H1 (cell line): ENCODE measurements at regions not wholly inside any gene's neighbourhood (a gene's known extent, or its start where the extent isn't known, plus 50 kb on each side); places are given as distances from the start of the nearest gene placed in this dataset.

ENCODE experiments used
- CTCF ChIA-PET: fragments of 300-600 bp; sonication (Branson Sonifier 250); formaldehyde crosslinking; loops from one replicate; lab custom pipeline; 2021; ENCODE audit not compliant: partially characterized antibody; lab: Charles Lee
- POLR2A ChIA-PET: fragments of 300-600 bp; sonication (Branson Sonifier 250); formaldehyde crosslinking; loops from one replicate; lab custom pipeline; 2021; ENCODE audit warnings: inconsistent platforms; ENCODE audit not compliant: partially characterized antibody; lab: Charles Lee
- DNase-seq, 2 experiments: peaks; one replicate each; pipeline versions ENCODE4 v3.0.0 to v3.0.0-alpha.2; 2010 to 2022; ENCODE audit warnings: low spot score in 2 of 2, low read depth in 1 of 2, mixed read lengths in 1 of 2
- FAIRE-seq: peaks from 2 replicates; lab custom pipeline; 2011; peaks lifted over from hg19 to GRCh38; lab: Jason Lieb, UNC
- H2AFZ ChIP-seq: 2 replicates; pipeline ENCODE4 v1.8.1; 2012; ENCODE audit warnings: low read length, inconsistent platforms
- H2AK5ac ChIP-seq: 2 replicates; pipeline ENCODE4 v1.6.1; 2013; ENCODE audit warnings: low read depth, low read length
- H2BK120ac ChIP-seq: replicated peaks from 2 replicates; pipeline ENCODE3; 2013; ENCODE audit warnings: low read depth, low read length, inconsistent platforms
- H2BK12ac ChIP-seq: 2 replicates; pipeline ENCODE4 v1.6.1; 2013; ENCODE audit warnings: low read depth, low read length
- H2BK15ac ChIP-seq: 2 replicates; pipeline ENCODE4 v1.6.1; 2013; ENCODE audit warnings: low read length
- H2BK20ac ChIP-seq: 2 replicates; pipeline ENCODE4 v1.6.1; 2013; ENCODE audit warnings: low read length
- H2BK5ac ChIP-seq: 2 replicates; pipeline ENCODE4 v1.6.1; 2013; ENCODE audit warnings: low read depth, low read length
- H3K14ac ChIP-seq: 2 replicates; pipeline ENCODE4 v1.6.1; 2013; ENCODE audit warnings: inconsistent platforms; ENCODE audit not compliant: insufficient read length
- H3K18ac ChIP-seq: 2 replicates; pipeline ENCODE4 v1.6.1; 2013; ENCODE audit warnings: low read length; ENCODE audit errors: extremely low read depth
- H3K23ac ChIP-seq: 2 replicates; pipeline ENCODE4 v1.6.1; 2013; ENCODE audit warnings: inconsistent platforms; ENCODE audit not compliant: insufficient read length
- H3K23me2 ChIP-seq: 2 replicates; pipeline ENCODE4 v1.6.1; 2013; ENCODE audit warnings: low read depth, low read length
- H3K27ac ChIP-seq: 2 replicates; pipeline ENCODE4 v1.6.1; 2011; ENCODE audit warnings: low read depth, low read length, inconsistent platforms
- H3K27me3 ChIP-seq, 4 experiments: replicated peaks in 1 of 4; 1 replicate in 1 of 4; 2 replicates in 3 of 4; pipeline versions ENCODE4 v1.6.1 to v1.8.1; 2011 to 2013; ENCODE audit warnings: low read length in 3 of 4, mild to moderate bottlenecking in 3 of 4, inconsistent platforms in 2 of 4, mixed read lengths in 2 of 4, moderate library complexity in 1 of 4; ENCODE audit not compliant: control insufficient read depth in 3 of 4, insufficient read depth in 3 of 4; ENCODE audit errors: extremely low read depth in 1 of 4
- H3K36me3 ChIP-seq, 4 experiments: 2 replicates each; pipeline versions ENCODE4 v1.6.1 to v1.8.1; 2011 to 2013; ENCODE audit warnings: mild to moderate bottlenecking in 4 of 4, low read length in 3 of 4, moderate library complexity in 2 of 4, control low read depth in 1 of 4, inconsistent platforms in 1 of 4; ENCODE audit not compliant: insufficient read depth in 4 of 4, control insufficient read depth in 2 of 4
- H3K4ac ChIP-seq: replicated peaks from 2 replicates; pipeline ENCODE3; 2013; ENCODE audit warnings: low read length, low read depth, mixed read lengths, inconsistent platforms; ENCODE audit not compliant: insufficient read length
- H3K4me1 ChIP-seq, 4 experiments: replicated peaks in 1 of 4; 1 replicate in 1 of 4; 2 replicates in 3 of 4; pipeline versions ENCODE4 v1.6.1 to v1.8.1; 2011 to 2013; ENCODE audit warnings: low read length in 3 of 4, inconsistent platforms in 2 of 4, mixed read lengths in 1 of 4; ENCODE audit not compliant: insufficient read depth in 4 of 4, control insufficient read depth in 3 of 4
- H3K4me2 ChIP-seq, 2 experiments: 2 replicates each; pipeline versions ENCODE4 v1.6.1 to v1.8.1; 2011 to 2013; ENCODE audit warnings: low read depth in 2 of 2, low read length in 2 of 2, control low read depth in 1 of 2, inconsistent platforms in 1 of 2, mild to moderate bottlenecking in 1 of 2; ENCODE audit not compliant: insufficient read depth in 1 of 2
- H3K4me3 ChIP-seq, 4 experiments: fragments of 200-600, 300-600 bp in 1 of 4; sonication (generic), shearing (Covaris generic), sonication (Bioruptor Twin) in 1 of 4; 2 replicates each; pipeline versions ENCODE4 v1.5.1 to v1.8.1; 2011 to 2016; ENCODE audit warnings: low read length in 4 of 4, low read depth in 3 of 4, control low read depth in 2 of 4, inconsistent platforms in 2 of 4, mild to moderate bottlenecking in 2 of 4, mixed read lengths in 1 of 4, moderate library complexity in 1 of 4; ENCODE audit not compliant: insufficient read depth in 2 of 4; ENCODE audit errors: extremely low read depth in 1 of 4
- H3K56ac ChIP-seq: replicated peaks from 2 replicates; pipeline ENCODE3; 2013; ENCODE audit warnings: low read depth, mild to moderate bottlenecking, mixed read lengths, low read length, inconsistent platforms; ENCODE audit not compliant: insufficient read length
- H3K79me1 ChIP-seq: 2 replicates; pipeline ENCODE4 v1.6.1; 2013; ENCODE audit warnings: low read depth, low read length, control low read depth
- H3K79me2 ChIP-seq, 2 experiments: 2 replicates each; pipeline versions ENCODE4 v1.6.1 to v1.8.1; 2012 to 2013; ENCODE audit warnings: low read length in 2 of 2, mild to moderate bottlenecking in 2 of 2, inconsistent platforms in 1 of 2; ENCODE audit not compliant: insufficient read depth in 2 of 2, control insufficient read depth in 1 of 2
- H3K9ac ChIP-seq, 4 experiments: replicated peaks in 1 of 4; 1 replicate in 1 of 4; 2 replicates in 3 of 4; pipeline versions ENCODE4 v1.6.1 to v1.8.1; 2011 to 2013; ENCODE audit warnings: low read depth in 3 of 4, low read length in 3 of 4, control low read depth in 2 of 4, mild to moderate bottlenecking in 2 of 4, moderate library complexity in 2 of 4, inconsistent platforms in 1 of 4; ENCODE audit errors: extremely low read depth in 1 of 4
- H3K9me3 ChIP-seq, 2 experiments: 2 replicates each; pipeline versions ENCODE4 v1.6.1 to v1.8.1; 2012 to 2013; ENCODE audit warnings: mild to moderate bottlenecking in 2 of 2, moderate library complexity in 2 of 2, control low read depth in 1 of 2, inconsistent platforms in 1 of 2, low read depth in 1 of 2, low read length in 1 of 2, mixed read lengths in 1 of 2; ENCODE audit not compliant: insufficient read depth in 2 of 2
- H4K20me1 ChIP-seq, 2 experiments: replicated peaks in 1 of 2; 2 replicates each; pipeline versions ENCODE3 to v1.8.1; 2011 to 2013; ENCODE audit warnings: inconsistent platforms in 2 of 2, low read length in 2 of 2, mild to moderate bottlenecking in 1 of 2; ENCODE audit not compliant: insufficient read depth in 2 of 2, control insufficient read depth in 1 of 2
- H4K5ac ChIP-seq: 2 replicates; pipeline ENCODE4 v1.6.1; 2013; ENCODE audit warnings: low read length, low read depth, mixed read lengths, inconsistent platforms; ENCODE audit not compliant: insufficient read length
- H4K8ac ChIP-seq: 2 replicates; pipeline ENCODE4 v1.8.0; 2013; ENCODE audit warnings: mild to moderate bottlenecking, moderate library complexity, low read length, inconsistent platforms; ENCODE audit not compliant: insufficient read depth; ENCODE audit errors: extremely low read depth
- H4K91ac ChIP-seq: replicated peaks from 2 replicates; pipeline ENCODE3; 2013; ENCODE audit warnings: low read length, mixed read lengths, inconsistent platforms; ENCODE audit not compliant: insufficient read length
- CHD2 ChIP-seq: IDR thresholded peaks from 2 replicates; pipeline ENCODE4 v1.6.1; 2012; ENCODE audit warnings: low read length, improper control_type of control experiment
- EGR1 ChIP-seq: IDR thresholded peaks from 2 replicates; pipeline ENCODE4 v1.6.1; 2011; ENCODE audit warnings: low read depth, low read length, borderline replicate concordance
- EP300 ChIP-seq, 2 experiments: IDR thresholded peaks; 1 replicate in 1 of 2; 2 replicates in 1 of 2; pipeline ENCODE4 v1.6.1; 2011 to 2012; ENCODE audit warnings: low read depth in 2 of 2, low read length in 2 of 2, mild to moderate bottlenecking in 2 of 2, borderline replicate concordance in 1 of 2, inconsistent platforms in 1 of 2, moderate library complexity in 1 of 2
- GTF2F1 ChIP-seq: IDR thresholded peaks from 2 replicates; pipeline ENCODE4 v1.6.1; 2012; ENCODE audit warnings: low read depth, low read length, improper control_type of control experiment, borderline replicate concordance
- HDAC6 ChIP-seq: IDR thresholded peaks from one replicate; pipeline ENCODE4 v1.7.1; 2012; ENCODE audit warnings: low read depth, mild to moderate bottlenecking, inconsistent platforms, low read length, moderate library complexity
- PHF8 ChIP-seq: fragments of 200-600 bp; sonication (generic); conservative IDR thresholded peaks from 2 replicates; pipeline ENCODE4 v1.7.1; 2012; ENCODE audit warnings: low read depth, mild to moderate bottlenecking, inconsistent platforms, low read length, moderate library complexity
- POU5F1 ChIP-seq: IDR thresholded peaks from 2 replicates; pipeline ENCODE4 v1.6.1; 2011; ENCODE audit warnings: low read depth, mild to moderate bottlenecking, low read length, moderate library complexity
- RAD21 ChIP-seq, 2 experiments: IDR thresholded peaks in 1 of 2; conservative IDR thresholded peaks in 1 of 2; 2 replicates each; pipeline ENCODE4 v1.6.1; 2011; ENCODE audit warnings: low read depth in 2 of 2, low read length in 2 of 2, improper control_type of control experiment in 1 of 2, inconsistent platforms in 1 of 2, mild to moderate bottlenecking in 1 of 2, moderate library complexity in 1 of 2
- RBBP5 ChIP-seq: IDR thresholded peaks from 2 replicates; pipeline ENCODE4 v1.7.1; 2012; ENCODE audit warnings: low read depth, mild to moderate bottlenecking, inconsistent platforms, low read length, moderate library complexity, borderline replicate concordance
- RNF2 ChIP-seq: fragments of 200-900, 300-1000 bp; sonication (generic); IDR thresholded peaks from 2 replicates; pipeline ENCODE4 v1.7.1; 2016; ENCODE audit warnings: borderline replicate concordance, low read depth, mild to moderate bottlenecking, antibody characterized with exemption, low read length; ENCODE audit not compliant: poor library complexity, severe bottlenecking; ENCODE audit errors: missing control alignments
- SP1 ChIP-seq: IDR thresholded peaks from 2 replicates; pipeline ENCODE4 v1.6.1; 2011; ENCODE audit warnings: low read depth, low read length
- SP2 ChIP-seq: IDR thresholded peaks from 2 replicates; pipeline ENCODE4 v1.6.1; 2012; ENCODE audit warnings: mild to moderate bottlenecking, low read length, inconsistent platforms
- WGBS, 2 experiments: shearing (Covaris generic) in 1 of 2; methylation state at CpG; one replicate each; pipeline versions ENCODE4 v1.1.6 to v1.1.7; 2013 to 2015; ENCODE audit warnings: low lambda C conversion rate in 2 of 2, mixed read lengths in 2 of 2, inconsistent platforms in 1 of 2, low coverage in 1 of 2, missing lambda C conversion rate in 1 of 2; ENCODE audit not compliant: insufficient replicate concordance in 2 of 2, insufficient coverage in 1 of 2, insufficient read length in 1 of 2; ENCODE audit errors: extremely low coverage in 1 of 2, missing lambda C conversion rate in 1 of 2; 5-methylcytosine and 5-hydroxymethylcytosine counted together

DNA sequence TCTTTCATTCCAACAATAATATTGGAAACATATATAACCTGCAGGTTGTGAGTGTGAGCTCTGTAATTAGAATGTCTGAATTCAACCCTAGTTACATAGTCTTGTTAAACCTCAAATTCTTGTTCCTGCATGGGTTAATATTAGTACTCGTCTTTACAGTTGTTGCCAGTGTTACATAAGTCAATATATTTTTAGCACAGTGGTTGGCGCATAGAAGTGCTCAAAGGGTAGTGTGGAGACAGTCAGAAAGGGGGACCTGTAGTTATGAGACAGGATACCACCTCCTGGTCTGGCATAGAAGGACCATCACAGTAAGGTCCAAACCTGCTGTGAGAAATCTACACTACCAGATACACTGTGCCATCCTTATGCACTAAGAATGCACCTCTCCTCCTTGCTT, 1045.9 kb upstream of the SLIT2 start:
- Histone ChIP-seq H2AFZ (no peak overlapping the region), H2BK12ac (no peak overlapping the region), H4K91ac (no peak overlapping the region), H2BK20ac (no peak overlapping the region), H2AK5ac (no peak overlapping the region), H3K23me2 (no peaks in the 10 kb centered on the region), H3K4me1 (no peaks in the 10 kb centered on the region), H3K4me3 (no peak overlapping the region), H4K8ac (no peak overlapping the region), H3K27ac (no peak overlapping the region), H3K56ac (no peak overlapping the region), H2BK5ac (no peak overlapping the region), H3K79me2 (no peaks in the 10 kb centered on the region), H4K20me1 (no peaks in the 10 kb centered on the region), H3K18ac (no peak overlapping the region), H3K23ac (no peak overlapping the region), H2BK15ac (no peak overlapping the region), H3K9ac (no peak overlapping the region), H3K27me3 (no peaks in the 10 kb centered on the region), H2BK120ac (no peak overlapping the region), H4K5ac (no peak overlapping the region), H3K79me1 (no peaks in the 10 kb centered on the region), H3K4ac (no peak overlapping the region), H3K9me3 (no peaks in the 10 kb centered on the region), H3K4me2 (no peak overlapping the region), H3K14ac (no peak overlapping the region), H3K36me3 (no peaks in the 10 kb centered on the region; a peak in 1 of 8 replicates)
- POLR2A ChIA-PET, result no interaction called here
- no peak for FAIRE-seq
- CTCF ChIA-PET, result no interaction called here
- WGBS, 2 experiments, result 96% methylated on average over 2 of the region's 2 CpGs; no CpG with 5 or more reads in 1 of the 2 experiments
- no peak for DNase-seq
- no peak for TF ChIP-seq SP1
- no peak for TF ChIP-seq EP300 (IDR thresholded peaks at IDR 0.05; ENCODE audit: borderline replicate concordance in 1 of 2, low read depth in 2 of 2, low read length in 2 of 2)
- no peak for TF ChIP-seq SP2
- no peak for TF ChIP-seq EGR1
- TF ChIP-seq CHD2, result no peak
- no peak for TF ChIP-seq RNF2
- TF ChIP-seq PHF8, result no peak
- TF ChIP-seq HDAC6, result no peak
- no peak for TF ChIP-seq RBBP5
- TF ChIP-seq GTF2F1, result no peak
- no peak for TF ChIP-seq POU5F1
- TF ChIP-seq RAD21 (IDR thresholded peaks at IDR 0.05 in 1 of 2, conservative IDR thresholded peaks at IDR 0.05 in 1 of 2; ENCODE audit: low read depth in 2 of 2, low read length in 2 of 2), result no peak
